GM19452 (cell line): ENCODE measurements at regions not wholly inside any gene's neighbourhood (a gene's known extent, or its start where the extent isn't known, plus 50 kb on each side); places are given as distances from the start of the nearest gene placed in this dataset.

Experiments used
- ATAC-seq: cut with Tn5 transposase; IDR thresholded peaks from one replicate; pipeline ENCODE4 v1.9.1; 2021; ENCODE audit not compliant: unreplicated experiment

DNA sequence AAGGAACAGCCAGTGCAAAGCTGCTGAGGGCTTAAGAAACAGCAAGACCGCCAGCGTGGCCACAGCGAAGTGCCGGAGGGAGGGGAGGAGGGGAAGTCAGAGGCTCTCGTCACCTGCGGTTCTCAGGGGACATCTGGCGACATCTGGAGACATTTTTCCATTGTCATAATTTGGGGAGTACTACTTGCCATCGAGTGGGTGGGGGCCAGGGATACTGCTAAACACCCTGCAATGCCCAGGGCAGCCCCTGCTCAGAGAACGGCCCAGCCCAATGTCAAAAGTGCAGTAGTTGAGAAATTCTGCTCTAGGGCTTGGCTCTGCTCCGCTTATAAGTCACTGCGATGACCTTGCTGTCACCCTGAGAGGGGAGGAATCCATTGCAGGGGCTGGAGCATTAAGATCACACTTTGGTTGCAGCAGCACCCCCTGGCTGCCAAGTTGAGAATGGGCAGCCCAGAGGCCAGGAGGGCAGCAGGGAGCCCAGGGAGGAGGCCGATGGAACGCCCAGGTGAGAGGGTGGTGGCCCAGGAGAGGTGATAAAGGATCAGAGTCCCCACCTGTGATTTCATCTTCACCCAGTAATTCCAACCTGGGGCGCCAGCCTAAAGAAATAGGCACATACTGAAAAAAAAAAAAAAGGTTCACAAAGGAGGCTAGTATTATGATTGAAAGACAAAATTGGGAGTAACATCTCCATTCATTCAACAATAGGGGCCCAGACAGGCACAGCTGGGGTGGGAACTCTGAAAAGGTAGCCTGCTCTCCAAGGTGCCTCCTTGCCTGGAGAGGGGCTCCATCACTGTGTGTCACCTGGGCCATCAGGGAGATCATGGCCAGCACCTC lies 218.2 kb downstream of the BMP7 start:
- ATAC-seq: no peak

DNA sequence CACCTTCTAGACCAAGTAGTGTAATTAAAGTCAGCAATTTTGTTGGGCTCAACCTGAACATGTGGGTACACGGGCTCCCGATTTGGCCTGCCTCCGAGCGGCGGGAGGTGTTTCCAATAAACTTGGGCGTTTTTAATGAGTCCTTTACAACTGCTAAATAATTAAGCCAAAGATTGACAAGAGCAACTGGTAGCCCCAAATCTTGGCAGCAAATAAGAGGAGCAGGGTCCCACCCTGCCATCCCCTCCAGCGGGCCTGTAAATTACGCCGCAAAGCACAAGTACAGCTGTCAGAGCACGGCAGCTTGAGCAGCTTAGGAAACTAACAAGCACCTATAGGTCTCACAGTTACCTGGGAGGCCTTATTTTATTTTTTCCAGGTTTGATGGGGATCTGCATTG lies 217.1 kb downstream of the BMP7 start:
- ATAC-seq: no peak

DNA sequence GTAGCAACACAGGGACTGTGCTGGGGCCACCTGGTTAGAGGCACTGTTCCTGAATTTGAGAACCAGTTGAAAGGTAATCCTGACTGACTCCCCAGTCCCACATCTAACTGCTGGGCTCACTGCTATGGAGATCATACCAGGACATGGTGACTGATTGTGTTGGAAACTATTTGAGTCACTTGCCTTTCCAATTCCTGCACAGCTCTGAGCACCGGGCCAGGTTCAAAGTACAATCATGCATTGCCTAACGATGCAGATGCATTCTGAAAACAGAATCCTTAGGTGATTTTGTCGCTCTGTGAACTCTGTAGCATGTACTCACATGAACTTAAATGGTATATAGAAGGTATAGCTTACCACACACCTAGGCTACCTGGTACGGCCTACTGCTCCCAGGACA lies 215.3 kb downstream of the BMP7 start:
- no peak for ATAC-seq

DNA sequence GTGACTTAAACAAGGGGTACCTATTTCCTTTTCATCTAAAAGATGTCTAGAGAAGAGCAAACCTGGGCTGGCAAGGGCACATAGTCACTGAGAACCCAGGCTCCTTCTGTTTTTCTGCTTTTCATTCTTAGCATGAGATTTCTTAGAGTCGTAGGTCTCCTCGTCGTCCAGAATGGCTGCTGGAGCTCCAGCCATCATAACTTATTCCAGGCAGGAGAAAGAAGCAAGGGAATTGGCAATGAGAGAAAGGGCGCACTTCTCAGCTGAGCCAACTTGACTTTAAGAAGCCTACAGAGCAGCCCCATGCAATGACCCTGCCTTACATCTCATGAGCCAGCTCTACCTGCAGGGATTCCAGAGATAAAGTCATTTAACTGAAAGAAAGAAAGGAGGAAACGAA lies 213.4 kb downstream of the BMP7 start:
- ATAC-seq: no peak

DNA sequence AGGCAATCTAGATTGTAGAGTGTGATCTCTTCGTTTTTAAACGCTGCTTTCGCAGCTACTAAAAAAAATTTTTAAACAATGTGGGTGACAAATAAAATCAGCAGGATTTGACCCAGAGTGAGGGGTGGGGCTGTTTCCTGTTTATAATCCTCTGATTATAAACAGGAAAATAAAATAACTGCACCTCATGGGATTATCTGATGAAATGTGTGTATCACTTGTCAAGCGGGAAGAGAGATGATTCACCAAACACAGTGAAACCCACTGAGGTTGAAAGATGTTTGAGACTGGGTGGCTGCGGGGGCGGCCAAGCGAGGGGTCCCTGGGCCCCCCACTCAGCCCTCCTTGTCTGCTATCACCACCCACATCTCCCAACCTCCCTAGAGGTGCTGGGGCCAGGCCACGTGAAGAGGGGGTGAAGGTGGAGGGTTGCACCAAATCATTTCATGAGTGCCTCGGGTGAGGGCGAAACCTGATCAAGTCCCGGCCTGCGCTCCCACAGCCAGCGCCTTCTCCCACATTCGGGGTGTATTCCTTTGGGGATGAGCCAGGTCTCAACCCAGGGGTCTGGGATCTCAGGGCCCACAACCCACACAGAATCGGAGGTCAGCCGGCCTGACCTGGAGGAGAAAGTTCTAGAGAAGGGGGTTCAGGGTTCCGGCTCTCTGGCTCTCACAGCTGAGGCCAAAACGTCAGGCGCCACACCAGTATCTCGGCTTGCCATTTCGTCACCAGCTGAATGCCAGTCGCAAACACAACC lies 212.5 kb downstream of the BMP7 start:
- ATAC-seq: no peak

DNA sequence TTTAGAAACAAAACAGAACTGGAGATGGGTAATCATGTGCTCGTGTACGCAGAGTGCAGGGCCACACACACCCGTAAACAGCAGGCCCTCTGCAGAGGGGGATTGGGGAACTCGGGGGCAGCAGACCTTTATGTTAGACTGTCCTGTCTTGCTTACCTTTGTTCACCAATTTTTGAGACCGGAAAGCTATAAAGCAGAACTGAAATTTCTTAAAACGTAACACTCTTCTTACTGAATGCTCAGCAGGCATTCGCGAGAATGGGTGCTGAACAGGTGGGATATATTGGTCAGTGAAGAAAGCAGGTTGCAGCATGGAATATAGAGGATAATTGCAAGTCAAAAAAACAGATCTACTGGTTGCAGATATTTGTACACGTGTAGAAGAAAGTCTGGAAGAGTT lies 211.1 kb downstream of the BMP7 start:
- no peak for ATAC-seq

DNA sequence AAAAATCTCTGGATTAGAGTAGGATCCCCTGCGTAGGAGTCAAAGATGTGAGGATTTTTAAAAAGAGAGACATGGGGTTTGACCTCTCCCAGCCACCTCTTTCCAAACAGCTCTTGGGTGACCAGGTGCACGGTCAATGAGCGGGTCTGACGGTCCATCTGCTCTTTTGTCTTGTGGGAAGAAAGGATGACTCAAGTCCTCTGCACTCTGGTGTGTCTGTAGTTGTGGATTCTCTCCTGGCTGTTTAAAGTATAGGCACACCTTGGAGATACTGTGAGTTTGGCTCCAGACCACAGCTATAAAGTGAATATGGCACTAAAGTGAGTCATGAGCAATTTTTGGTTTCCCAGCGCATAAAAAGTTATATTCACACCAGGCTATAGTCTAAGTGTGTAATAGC lies 209.8 kb downstream of the BMP7 start:
- ATAC-seq: no peak

DNA sequence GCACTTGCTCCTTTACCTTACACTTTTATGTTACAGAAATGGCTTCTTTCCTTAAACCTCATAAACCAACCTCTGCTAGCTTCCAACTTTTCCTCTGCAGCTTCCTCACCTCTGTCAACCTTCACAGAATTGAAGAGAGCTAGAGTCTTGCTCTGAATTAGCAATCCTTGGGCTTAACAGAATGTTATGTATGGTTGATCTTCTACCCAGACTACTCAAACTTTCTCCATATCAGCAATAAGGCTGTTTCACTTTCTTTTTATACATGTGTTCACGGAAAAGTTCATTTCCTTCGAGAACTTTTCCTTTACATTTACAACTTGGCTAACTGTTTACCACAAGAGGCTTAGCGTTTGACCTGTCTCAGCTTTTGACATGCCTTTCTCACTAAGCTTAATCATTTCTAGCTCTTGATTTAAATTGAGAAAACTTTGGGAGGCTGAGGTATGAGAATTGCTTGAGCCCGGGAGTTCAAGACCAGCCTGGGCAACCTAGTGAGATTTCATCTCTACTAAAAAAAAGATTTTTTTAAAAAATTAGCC lies 207.3 kb downstream of the BMP7 start:
- ATAC-seq: no peak

DNA sequence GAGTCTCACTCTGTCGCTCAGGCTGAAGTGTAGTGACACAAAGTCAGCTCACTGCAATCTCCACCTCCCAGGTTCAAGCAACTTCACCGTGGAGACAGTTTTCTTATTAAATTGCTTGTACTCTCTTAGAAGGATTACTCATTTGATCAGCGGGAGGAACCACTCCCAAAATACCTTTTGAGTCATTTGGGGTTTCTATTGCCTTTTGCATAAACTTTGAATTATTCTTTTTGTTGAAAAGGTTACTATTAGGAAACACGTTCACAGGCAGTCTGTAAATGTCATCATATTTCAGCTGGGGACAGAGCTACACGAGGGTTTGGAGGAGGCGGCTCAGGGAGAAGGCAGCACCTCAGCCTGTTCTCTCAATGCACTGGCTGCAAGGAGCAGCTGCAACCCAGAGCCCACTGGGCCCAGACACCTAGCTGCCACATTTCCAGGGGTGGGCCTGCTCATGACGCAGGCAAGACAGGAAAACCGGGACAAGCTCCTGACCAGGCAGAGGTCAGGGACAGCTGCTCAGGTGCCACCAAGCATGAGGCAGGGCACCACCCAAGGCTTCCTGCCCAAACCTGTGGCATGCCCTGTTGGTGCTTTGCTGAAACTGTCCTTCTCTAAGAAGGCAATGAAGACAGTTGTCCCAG lies 205.9 kb downstream of the BMP7 start:
- no peak for ATAC-seq

DNA sequence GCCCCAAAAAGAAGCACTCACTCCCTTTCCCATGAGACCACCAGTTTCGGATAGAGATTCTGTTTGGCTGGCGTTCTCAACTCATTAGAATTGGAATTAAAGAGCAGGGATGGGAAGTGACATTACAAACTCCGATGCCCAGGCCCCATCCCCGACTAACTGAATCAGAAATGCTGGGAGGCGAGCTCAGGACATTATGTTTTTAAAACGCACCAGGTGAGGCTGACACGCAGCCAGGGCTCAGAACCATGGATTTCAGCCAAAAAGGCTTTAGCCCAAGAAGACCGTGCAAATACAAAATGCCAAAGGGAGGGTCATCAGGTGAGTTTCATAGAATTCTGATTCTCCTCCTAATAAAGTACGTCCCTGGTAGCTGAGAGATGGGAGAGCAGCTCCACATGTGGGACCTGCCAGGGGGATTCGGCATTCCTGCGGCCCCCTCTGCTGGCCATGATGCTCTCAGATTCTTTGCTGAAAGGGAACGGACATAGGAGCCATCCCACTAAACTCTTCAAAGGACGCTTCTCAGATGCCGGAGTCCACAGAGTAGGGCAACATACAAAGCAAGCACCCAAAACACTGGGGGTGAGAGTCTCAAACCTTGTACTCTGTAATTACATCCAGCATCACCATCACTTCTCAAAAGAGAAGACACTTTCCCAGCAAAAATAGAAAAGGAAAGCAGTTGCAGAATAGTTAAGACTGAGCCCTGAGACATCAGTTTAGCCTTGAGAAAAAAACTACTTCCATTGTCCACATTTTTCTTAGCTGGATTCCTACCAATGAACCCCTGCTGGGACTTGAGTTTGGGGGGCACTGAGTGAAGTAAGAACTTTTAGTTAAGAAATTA lies 205.2 kb downstream of the BMP7 start:
- no peak for ATAC-seq

DNA sequence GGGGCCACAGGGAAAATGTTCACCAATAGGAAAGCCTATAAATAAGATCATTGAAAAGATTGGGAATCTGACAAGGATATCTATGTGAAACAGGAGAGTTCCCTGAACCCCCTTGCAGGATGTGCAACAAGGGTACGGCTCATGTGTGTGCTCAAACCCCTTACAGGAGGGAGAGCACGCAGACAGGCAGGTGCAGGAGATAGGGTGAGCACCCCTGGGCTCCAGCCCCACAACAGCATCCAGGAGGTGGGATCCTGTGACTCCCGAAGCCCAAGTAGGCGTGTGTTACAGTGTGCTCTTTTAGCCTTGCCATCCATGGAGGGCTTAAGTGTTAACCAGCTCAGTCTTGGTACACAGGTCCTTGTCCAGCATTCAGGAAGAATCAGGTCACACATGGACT lies 204.2 kb downstream of the BMP7 start:
- ATAC-seq: no peak

DNA sequence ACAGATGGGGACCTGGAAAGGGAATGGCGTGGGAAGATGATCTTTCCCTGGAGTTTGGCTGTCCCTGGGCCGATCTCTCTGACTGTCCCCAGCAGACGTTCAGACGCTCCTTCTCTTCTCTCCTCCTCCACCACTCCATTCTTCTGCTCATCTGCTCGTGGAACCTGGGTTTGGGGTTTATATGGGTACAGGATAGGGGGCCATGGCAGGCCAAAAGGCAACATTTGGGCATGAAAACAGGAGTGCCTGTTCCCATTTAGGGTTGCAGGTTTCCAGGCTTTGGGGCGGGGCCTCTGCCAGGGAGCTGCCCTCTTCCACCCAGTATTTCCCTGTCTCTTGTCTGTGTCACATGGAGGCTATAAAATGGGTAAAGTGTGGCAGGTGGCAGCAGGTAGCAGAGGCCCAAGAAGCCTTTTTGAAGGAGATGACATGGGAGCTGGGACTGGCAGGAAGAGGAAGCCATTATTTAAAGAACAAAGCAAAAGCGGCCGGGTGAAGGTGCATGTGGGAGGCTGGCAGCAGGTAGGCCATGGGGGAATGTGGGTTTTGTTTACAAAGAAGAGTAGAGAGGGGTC lies 203.7 kb downstream of the BMP7 start:
- ATAC-seq: no peak

DNA sequence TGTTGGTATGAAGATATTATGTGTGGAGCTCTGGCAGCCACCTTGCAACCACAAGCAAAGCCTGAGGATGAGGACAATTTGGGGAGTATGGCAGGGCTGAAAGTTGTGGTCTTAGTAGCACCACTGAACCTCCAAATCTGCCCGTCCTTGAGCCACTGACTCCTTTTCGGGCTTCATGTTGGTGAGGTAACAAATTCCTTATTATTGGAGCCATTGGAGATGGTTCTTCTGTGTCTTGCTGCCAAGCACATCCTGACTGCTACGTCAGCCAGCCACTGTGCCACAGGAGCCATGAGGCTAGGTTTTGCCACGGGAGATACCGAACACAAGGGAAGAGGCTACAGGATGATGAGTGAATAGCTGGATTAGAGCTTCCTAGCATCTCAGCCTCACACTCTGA lies 201.6 kb downstream of the BMP7 start:
- no peak for ATAC-seq

DNA sequence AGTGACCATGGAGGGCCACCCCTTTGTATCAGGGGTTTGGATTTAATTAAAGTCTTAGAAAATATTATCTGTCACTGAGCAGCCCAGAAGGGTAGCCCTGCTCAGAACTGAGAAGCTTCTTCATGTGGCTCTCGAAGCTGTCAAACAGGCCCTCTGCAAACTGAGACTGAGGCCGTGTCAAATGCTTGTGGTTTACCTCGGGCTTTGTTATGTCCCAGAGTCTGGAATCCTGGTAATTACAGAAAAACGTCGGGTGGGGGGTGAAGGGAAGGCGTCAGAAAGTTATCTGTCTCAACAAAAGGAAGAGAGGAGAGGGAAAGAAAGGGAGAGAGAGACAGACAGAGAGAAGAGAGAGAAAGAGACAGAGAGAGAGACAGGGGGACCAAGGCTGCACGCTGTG lies 200.8 kb downstream of the BMP7 start:
- no peak for ATAC-seq

DNA sequence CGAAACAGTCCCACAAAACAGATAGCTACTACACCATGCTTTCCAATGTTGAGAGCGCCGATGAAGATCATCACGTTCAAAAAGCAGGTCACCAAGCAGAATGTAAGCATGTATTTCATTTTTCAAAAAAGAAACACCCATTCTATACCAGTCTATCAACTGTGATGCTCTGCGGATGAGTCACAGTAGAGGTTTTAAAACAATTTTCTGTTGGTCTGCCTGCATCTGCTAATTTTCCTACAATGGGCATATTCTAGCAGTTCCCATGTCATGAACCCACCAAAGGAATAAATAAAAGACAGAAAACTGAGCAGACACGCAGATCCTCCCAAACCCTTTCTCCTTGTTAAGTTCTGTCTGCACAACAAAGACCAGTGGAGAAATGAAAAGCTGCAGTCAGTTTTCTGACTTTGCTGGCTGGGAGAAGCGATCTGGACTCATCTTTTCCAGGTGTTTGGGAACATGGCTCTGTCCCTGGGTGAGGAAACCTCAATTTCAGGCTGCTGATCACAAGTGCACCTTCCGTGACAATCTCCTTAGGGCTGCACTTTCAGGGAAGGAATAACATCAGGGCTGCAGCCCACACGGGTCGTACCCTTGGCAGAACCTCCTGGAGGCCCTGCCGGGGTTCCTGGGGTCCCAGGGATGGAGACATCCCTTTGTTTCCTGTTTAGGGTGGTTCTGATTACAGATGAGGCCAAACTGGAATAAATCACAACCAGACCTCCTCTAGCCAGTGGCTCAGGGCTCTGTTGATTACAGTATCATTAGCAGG lies 200.1 kb downstream of the BMP7 start:
- ATAC-seq: no peak

DNA sequence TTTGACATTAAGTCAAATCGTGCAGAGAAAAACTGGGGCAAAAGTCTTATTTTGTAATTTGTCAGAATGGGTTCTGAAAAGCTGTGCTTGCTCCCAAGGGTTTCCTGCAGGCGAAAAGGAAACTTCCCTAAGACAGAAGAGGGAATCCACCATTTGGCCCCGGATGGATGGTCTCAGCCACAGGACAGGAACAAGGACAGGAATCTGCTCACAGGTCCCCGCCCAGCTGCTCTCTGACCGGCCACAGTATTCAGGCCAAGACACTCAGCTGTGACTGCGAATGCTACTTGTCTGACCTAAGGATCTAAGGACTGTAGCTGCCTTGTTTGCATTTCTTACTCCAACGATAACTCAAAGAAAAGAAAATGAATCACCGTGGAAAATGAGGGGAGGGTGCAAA lies 197.0 kb downstream of the BMP7 start:
- no peak for ATAC-seq

DNA sequence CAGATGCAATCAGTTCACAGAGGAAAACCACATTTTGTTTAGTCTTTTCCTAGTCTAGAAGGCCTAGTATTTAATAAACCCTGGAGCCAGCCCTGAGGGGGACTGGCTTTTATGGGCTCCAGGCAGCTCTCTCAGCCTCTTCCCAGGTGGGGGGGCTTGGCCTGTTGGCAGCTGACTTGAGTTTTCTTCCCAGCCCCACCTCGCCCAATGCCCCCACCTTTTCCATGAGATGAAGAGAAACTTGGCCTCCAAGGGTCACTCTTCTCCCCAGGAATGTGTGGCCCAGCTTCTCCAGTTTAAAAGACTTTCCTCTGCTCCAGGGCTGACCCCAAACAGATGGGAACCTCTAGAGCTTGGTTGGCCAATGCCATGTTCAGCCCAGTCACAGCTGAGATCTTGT lies 196.1 kb downstream of the BMP7 start:
- ATAC-seq: no peak

DNA sequence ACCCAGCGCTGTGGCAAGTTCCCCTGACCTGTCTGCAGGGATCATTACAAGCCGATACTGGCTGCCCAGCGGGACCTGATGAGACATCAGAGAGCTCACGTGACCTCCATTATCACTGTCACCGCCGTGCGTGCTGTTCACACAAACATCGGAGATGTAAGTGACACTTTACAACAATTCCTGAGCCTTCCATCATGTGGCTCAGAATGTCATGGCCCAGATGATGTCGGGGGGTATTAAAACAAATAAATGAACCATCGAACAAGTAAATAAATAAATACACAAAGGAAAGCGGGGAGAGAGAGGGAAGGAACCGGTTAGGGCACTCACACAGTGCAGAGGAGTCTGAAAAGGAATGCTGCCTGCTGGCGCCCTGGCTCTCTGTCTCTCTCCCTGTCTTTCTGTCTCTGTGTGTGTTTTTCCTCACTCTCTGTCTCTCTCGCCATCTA lies 195.1 kb downstream of the BMP7 start:
- no peak for ATAC-seq

DNA sequence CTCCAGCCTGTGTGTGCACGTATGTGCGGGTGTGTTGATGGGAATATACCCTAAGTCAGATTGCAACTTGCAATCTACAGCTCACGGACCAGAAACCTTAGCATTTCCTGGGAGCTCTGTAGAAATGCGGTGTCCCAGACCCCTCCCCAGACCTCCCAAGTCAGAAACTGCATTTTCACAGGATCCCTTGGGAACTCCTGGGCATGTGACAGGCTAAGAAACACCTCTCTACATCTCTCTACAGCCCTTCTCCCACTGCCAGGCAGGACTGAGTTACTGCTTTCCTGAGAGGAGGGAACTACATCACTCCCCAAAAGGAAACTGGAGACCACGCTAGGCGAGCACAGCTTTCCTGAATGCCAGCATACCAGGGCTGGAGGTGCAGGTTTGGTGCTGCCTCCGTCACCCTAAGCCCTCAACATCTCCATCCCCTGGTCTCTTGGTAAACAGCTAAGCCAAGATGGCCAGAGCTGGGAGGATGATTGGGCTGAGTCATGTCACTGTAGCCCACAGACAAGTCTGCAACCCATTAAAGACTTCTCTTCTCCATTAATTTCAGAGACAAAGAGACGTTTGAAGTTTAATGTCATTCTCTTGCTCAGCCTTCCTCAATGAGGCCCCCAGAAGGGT lies 194.4 kb downstream of the BMP7 start:
- ATAC-seq: no peak
